ENCODE measurements at regions not wholly inside any gene's neighbourhood (a gene's known extent, or its start where the extent isn't known, plus 50 kb on each side); places are given as distances from the start of the nearest gene placed in this dataset.

- Mint-ChIP-seq H3K4me3 (ENCODE audit: unreplicated experiment) (no peak overlapping the region), H3K36me3 (ENCODE audit: low read depth, unreplicated experiment) (no peaks in the 10 kb centered on the region), H3K27me3 (ENCODE audit: unreplicated experiment) (no peaks in the 10 kb centered on the region), H3K27ac (ENCODE audit: unreplicated experiment) (no peak overlapping the region), H3K4me1 (ENCODE audit: unreplicated experiment) (no peaks in the 10 kb centered on the region), H3K9me3 (ENCODE audit: unreplicated experiment) (peaks cover 6% of the 10 kb centered on the region)
- TF ChIP-seq, protein P1, sequence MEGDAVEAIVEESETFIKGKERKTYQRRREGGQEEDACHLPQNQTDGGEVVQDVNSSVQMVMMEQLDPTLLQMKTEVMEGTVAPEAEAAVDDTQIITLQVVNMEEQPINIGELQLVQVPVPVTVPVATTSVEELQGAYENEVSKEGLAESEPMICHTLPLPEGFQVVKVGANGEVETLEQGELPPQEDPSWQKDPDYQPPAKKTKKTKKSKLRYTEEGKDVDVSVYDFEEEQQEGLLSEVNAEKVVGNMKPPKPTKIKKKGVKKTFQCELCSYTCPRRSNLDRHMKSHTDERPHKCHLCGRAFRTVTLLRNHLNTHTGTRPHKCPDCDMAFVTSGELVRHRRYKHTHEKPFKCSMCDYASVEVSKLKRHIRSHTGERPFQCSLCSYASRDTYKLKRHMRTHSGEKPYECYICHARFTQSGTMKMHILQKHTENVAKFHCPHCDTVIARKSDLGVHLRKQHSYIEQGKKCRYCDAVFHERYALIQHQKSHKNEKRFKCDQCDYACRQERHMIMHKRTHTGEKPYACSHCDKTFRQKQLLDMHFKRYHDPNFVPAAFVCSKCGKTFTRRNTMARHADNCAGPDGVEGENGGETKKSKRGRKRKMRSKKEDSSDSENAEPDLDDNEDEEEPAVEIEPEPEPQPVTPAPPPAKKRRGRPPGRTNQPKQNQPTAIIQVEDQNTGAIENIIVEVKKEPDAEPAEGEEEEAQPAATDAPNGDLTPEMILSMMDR (IDR thresholded peaks at IDR 0.05; ENCODE audit: unreplicated experiment): no peak
- DNase-seq (ENCODE audit: low spot score): no peak
Observed at GRCh38 chr1:176285996-176286395, 78.9 kb upstream of the COP1 start.

GRCh38 chr1:176271572-176271971 lies 64.5 kb upstream of the COP1 start:
- no peak for DNase-seq (ENCODE audit: low spot score)
- H3K9me3 Mint-ChIP-seq (ENCODE audit: unreplicated experiment): no peaks in the 10 kb centered on the region
- no peak overlapping the region for H3K27ac Mint-ChIP-seq (ENCODE audit: unreplicated experiment)
- TF ChIP-seq, protein P1 (IDR thresholded peaks at IDR 0.05; ENCODE audit: unreplicated experiment): no peak
- no peaks in the 10 kb centered on the region for H3K27me3 Mint-ChIP-seq (ENCODE audit: unreplicated experiment)
- no peak overlapping the region for H3K4me3 Mint-ChIP-seq (ENCODE audit: unreplicated experiment)
- no peaks in the 10 kb centered on the region for H3K36me3 Mint-ChIP-seq (ENCODE audit: low read depth, unreplicated experiment)
- H3K4me1 Mint-ChIP-seq (ENCODE audit: unreplicated experiment): no peaks in the 10 kb centered on the region
